OCI-M2 (cell line): ENCODE measurements at regions not wholly inside any gene's neighbourhood (a gene's known extent, or its start where the extent isn't known, plus 50 kb on each side); places are given as distances from the start of the nearest gene placed in this dataset.
"Not testable (repeated sequence)": the region's sequence is repeated elsewhere in the genome, so short reads cannot be mapped to it uniquely, and the experiment has no call there.

Experiments
- DNase-seq: peaks from one replicate; lab custom pipeline; 2025; ENCODE audit not compliant: unreplicated experiment; lab: John Stamatoyannopoulos, UW

DNA sequence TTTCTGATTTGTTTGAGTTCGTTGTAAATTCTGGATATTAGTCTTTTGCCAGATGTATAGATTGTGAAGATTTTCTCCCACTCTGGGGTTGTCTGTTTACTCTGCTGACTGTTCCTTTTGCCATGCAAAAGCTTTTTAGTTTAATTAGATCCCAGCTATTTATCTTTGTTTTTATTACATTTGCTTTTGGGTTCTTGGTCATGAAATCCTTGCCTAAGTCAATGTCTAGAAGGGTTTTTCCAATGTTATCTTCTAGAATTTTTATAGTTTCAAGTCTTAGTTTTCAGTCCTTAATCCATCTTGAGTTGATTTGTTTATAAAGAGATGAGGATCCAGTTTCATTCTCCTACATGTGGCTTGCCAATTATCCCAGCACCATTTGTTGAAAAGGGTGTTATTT, 68.7 kb upstream of the ZPLD1 start:
- DNase-seq, result not testable (repeated sequence)

GRCh38 chr3:102374863-102375634, 59.8 kb upstream of the ZPLD1 start:
- no peak for DNase-seq

GRCh38 chr3:102378216-102378615, 56.6 kb upstream of the ZPLD1 start:
- DNase-seq, result no peak

GRCh38 chr3:102382201-102382600, 52.6 kb upstream of the ZPLD1 start:
- not testable (repeated sequence) for DNase-seq
